PC-9 (cell line): ENCODE measurements at regions not wholly inside any gene's neighbourhood (a gene's known extent, or its start where the extent isn't known, plus 50 kb on each side); places are given as distances from the start of the nearest gene placed in this dataset.
"Not testable (repeated sequence)": the region's sequence is repeated elsewhere in the genome, so short reads cannot be mapped to it uniquely, and the experiment has no call there.

Experiments used
- CTCF ChIP-seq: fragments of 200-600 bp; sonication (generic); conservative IDR thresholded peaks from 2 replicates; pipeline ENCODE4 v1.6.1; 2017; ENCODE audit warnings: mixed run types, antibody characterized with exemption, mild to moderate bottlenecking, moderate library complexity
- EZH2 ChIP-seq: fragments of 200-600 bp; sonication (generic); IDR thresholded peaks from 2 replicates; pipeline ENCODE4 v1.8.0; 2017; ENCODE audit warnings: antibody characterized with exemption, low read depth

- TF ChIP-seq CTCF, EZH2: not testable (repeated sequence)
Observed at GRCh38 chr1:120619867-120620692, 103.7 kb upstream of the NBPF26 start.
